ENCODE measurements at regions not wholly inside any gene's neighbourhood (a gene's known extent, or its start where the extent isn't known, plus 50 kb on each side); places are given as distances from the start of the nearest gene placed in this dataset.

- WGBS, 2 experiments (ENCODE audit: extremely low coverage in 1 of 2, insufficient coverage in 1 of 2, insufficient read length in 1 of 2, insufficient replicate concordance in 2 of 2, low coverage in 1 of 2, low lambda C conversion rate in 2 of 2, missing lambda C conversion rate in 1 of 2), result 90% methylated on average over 5 of the region's 5 CpGs; no CpG with 5 or more reads in 1 of the 2 experiments
- no peak overlapping the region for H3K4ac ChIP-seq (replicated peaks; ENCODE audit: insufficient read length, low read depth, low read length)
- H4K8ac ChIP-seq (ENCODE audit: extremely low read depth, insufficient read depth, low read length), result no peak overlapping the region
- no peak overlapping the region for H2AFZ ChIP-seq (ENCODE audit: low read length)
- ChIA-PET CTCF (ENCODE audit: partially characterized antibody) (interaction anchor here (0.8 kb wide), 1 partner anchor 14 kb away, joined by 3 read pairs; no protein-coding TSS in a partner anchor), POLR2A (ENCODE audit: partially characterized antibody) (no interaction called here)
- H3K56ac ChIP-seq (replicated peaks; ENCODE audit: insufficient read length, low read depth, low read length), result no peak overlapping the region
- H2BK15ac ChIP-seq (ENCODE audit: low read length), result no peak overlapping the region
- H3K27me3 ChIP-seq (replicated peaks in 1 of 4; ENCODE audit: control insufficient read depth in 3 of 4, extremely low read depth in 1 of 4, insufficient read depth in 3 of 4, low read length in 3 of 4), result no peaks in the 10 kb centered on the region
- H2AK5ac ChIP-seq (ENCODE audit: low read depth, low read length), result no peak overlapping the region
- no peak overlapping the region for H3K18ac ChIP-seq (ENCODE audit: extremely low read depth, low read length)
- H3K4me3 ChIP-seq (ENCODE audit: extremely low read depth in 1 of 4, insufficient read depth in 2 of 4, low read depth in 3 of 4, low read length in 4 of 4), result no peak overlapping the region
- H4K5ac ChIP-seq (ENCODE audit: insufficient read length, low read depth, low read length), result no peak overlapping the region
- H3K9me3 ChIP-seq (ENCODE audit: insufficient read depth in 2 of 2, low read depth in 1 of 2, low read length in 1 of 2), result no peaks in the 10 kb centered on the region
- no peak overlapping the region for H2BK12ac ChIP-seq (ENCODE audit: low read depth, low read length)
- DNase-seq (ENCODE audit: low read depth in 1 of 2, low spot score in 2 of 2) (no peak), FAIRE-seq (no peak)
- no peak overlapping the region for H2BK120ac ChIP-seq (replicated peaks; ENCODE audit: low read depth, low read length)
- no peak overlapping the region for H3K23ac ChIP-seq (ENCODE audit: insufficient read length)
- H4K20me1 ChIP-seq (replicated peaks in 1 of 2; ENCODE audit: control insufficient read depth in 1 of 2, insufficient read depth in 2 of 2, low read length in 2 of 2), result no peaks in the 10 kb centered on the region
- H3K23me2 ChIP-seq (ENCODE audit: low read depth, low read length), result no peaks in the 10 kb centered on the region
- H3K27ac ChIP-seq (ENCODE audit: low read depth, low read length), result no peak overlapping the region
- H3K4me1 ChIP-seq (replicated peaks in 1 of 4; ENCODE audit: control insufficient read depth in 3 of 4, insufficient read depth in 4 of 4, low read length in 3 of 4), result no peaks in the 10 kb centered on the region
- no peak overlapping the region for H2BK20ac ChIP-seq (ENCODE audit: low read length)
- no peak overlapping the region for H3K14ac ChIP-seq (ENCODE audit: insufficient read length)
- H3K9ac ChIP-seq (replicated peaks in 1 of 4; ENCODE audit: extremely low read depth in 1 of 4, low read depth in 3 of 4, low read length in 3 of 4), result no peak overlapping the region
- H3K36me3 ChIP-seq (ENCODE audit: control insufficient read depth in 2 of 4, insufficient read depth in 4 of 4, low read length in 3 of 4), result no peaks in the 10 kb centered on the region
- no peak overlapping the region for H2BK5ac ChIP-seq (ENCODE audit: low read depth, low read length)
- H3K79me1 ChIP-seq (ENCODE audit: low read depth, low read length), result no peaks in the 10 kb centered on the region
- H3K4me2 ChIP-seq (ENCODE audit: insufficient read depth in 1 of 2, low read depth in 2 of 2, low read length in 2 of 2), result no peak overlapping the region
- no peak overlapping the region for H4K91ac ChIP-seq (replicated peaks; ENCODE audit: insufficient read length, low read length)
- no peaks in the 10 kb centered on the region for H3K79me2 ChIP-seq (ENCODE audit: control insufficient read depth in 1 of 2, insufficient read depth in 2 of 2, low read length in 2 of 2)
- TF ChIP-seq RBBP5 (IDR thresholded peaks at IDR 0.05; ENCODE audit: borderline replicate concordance, low read depth, low read length) (no peak), CTBP2 (IDR thresholded peaks at IDR 0.05; ENCODE audit: borderline replicate concordance, insufficient read depth, insufficient read length, low read length) (no peak), JUND (IDR thresholded peaks at IDR 0.05; ENCODE audit: low read length) (no peak), TBP (IDR thresholded peaks at IDR 0.05; ENCODE audit: low read depth, low read length) (no peak), E2F6 (IDR thresholded peaks at IDR 0.05) (no peak), YY1 (IDR thresholded peaks at IDR 0.05; ENCODE audit: low read depth, low read length) (no peak), SRF (IDR thresholded peaks at IDR 0.05; ENCODE audit: low read depth, low read length) (no peak), CREB1 (IDR thresholded peaks at IDR 0.05) (no peak), ZNF274 (IDR thresholded peaks at IDR 0.05; ENCODE audit: borderline replicate concordance, extremely low read depth, low read length) (no peak), CHD2 (IDR thresholded peaks at IDR 0.05; ENCODE audit: low read length) (no peak), CEBPB (IDR thresholded peaks at IDR 0.05; ENCODE audit: low read depth, low read length) (no peak), SIRT6 (IDR thresholded peaks at IDR 0.05; ENCODE audit: low read length) (no peak), SP4 (IDR thresholded peaks at IDR 0.05; ENCODE audit: low read length) (no peak), EGR1 (IDR thresholded peaks at IDR 0.05; ENCODE audit: borderline replicate concordance, low read depth, low read length) (no peak)
- TF ChIP-seq, protein P1, sequence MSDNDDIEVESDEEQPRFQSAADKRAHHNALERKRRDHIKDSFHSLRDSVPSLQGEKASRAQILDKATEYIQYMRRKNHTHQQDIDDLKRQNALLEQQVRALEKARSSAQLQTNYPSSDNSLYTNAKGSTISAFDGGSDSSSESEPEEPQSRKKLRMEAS (IDR thresholded peaks at IDR 0.05), result no peak
Measured at GRCh38 chr3:76505202-76505845, 534.6 kb upstream of the ROBO2 start.

Data from H1 (cell line).